Activated CD4-positive, alpha-beta memory T cell treated with anti-CD3 and anti-CD28 coated beads, Interleukin-2, amount 10 ng/mL, durations not matched to agents 7 days and 5 days (primary cell): ENCODE measurements at regions not wholly inside any gene's neighbourhood (a gene's known extent, or its start where the extent isn't known, plus 50 kb on each side); places are given as distances from the start of the nearest gene placed in this dataset.

ENCODE experiments used
- CTCF ChIA-PET: fragments of 350-600 bp; sonication (Branson Sonifier 250); formaldehyde crosslinking; loops from one replicate; lab custom pipeline; 2021; ENCODE audit warnings: antibody characterized with exemption, inconsistent platforms; lab: Charles Lee
- POLR2A ChIA-PET: fragments of 350-600 bp; sonication (Branson Sonifier 250); formaldehyde crosslinking; loops from one replicate; lab custom pipeline; 2021; ENCODE audit warnings: antibody characterized with exemption; lab: Charles Lee
- DNase-seq: peaks from one replicate; pipeline ENCODE4 v3.0.0-alpha.2; 2020
- H3K27ac Mint-ChIP-seq: one replicate; pipeline ENCODE4 v1.8.0; 2021; ENCODE audit warnings: mild to moderate bottlenecking, mixed read lengths
- H3K27me3 Mint-ChIP-seq: one replicate; pipeline ENCODE4 v1.8.0; 2021; ENCODE audit warnings: mixed read lengths
- H3K36me3 Mint-ChIP-seq: one replicate; pipeline ENCODE4 v1.8.0; 2021; ENCODE audit warnings: low read depth, mixed read lengths
- H3K4me1 Mint-ChIP-seq: one replicate; pipeline ENCODE4 v1.8.0; 2021; ENCODE audit warnings: mixed read lengths
- H3K4me3 Mint-ChIP-seq: one replicate; pipeline ENCODE4 v1.8.0; 2021; ENCODE audit warnings: mild to moderate bottlenecking, mixed read lengths
- H3K9me3 Mint-ChIP-seq: one replicate; pipeline ENCODE4 v1.8.0; 2021; ENCODE audit warnings: mixed read lengths

DNA sequence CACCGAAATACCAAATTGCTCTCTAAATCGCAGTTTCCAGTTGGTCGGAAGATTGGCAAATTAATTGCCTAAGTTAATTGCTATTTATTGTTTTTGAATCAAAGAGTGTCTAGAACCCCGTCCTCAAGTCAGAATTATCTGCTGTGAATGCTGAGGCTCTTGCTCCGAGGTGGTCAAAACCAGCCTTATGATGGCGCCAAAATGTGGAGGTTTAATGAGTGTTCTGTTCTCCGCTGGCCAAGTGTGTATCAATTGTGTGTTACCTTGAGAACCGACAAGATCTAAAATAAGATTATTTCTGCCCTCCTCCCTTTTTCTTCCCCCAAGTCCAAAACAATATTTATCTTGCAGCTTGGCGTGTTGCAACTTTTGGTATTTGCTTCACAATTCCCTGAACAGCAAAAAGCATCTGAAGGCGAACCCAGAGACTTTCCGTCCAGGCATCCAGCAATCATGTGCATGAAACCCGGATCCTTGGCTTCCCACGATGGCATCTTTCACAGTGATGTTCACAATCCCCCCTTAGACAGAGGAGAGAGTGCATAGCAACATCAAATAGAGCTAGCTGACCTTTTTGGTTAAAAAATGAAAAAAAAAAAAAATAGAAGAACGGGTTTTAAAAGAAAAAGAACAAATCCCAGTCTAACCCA, 323.0 kb downstream of the MYCN start:
- Mint-ChIP-seq H3K4me1 (no peaks in the 10 kb centered on the region), H3K27ac (no peak overlapping the region), H3K27me3 (no peaks in the 10 kb centered on the region), H3K4me3 (no peak overlapping the region), H3K9me3 (peaks cover 3% of the 10 kb centered on the region), H3K36me3 (no peaks in the 10 kb centered on the region)
- DNase-seq: no peak
- CTCF ChIA-PET: no interaction called here
- POLR2A ChIA-PET: no interaction called here

DNA sequence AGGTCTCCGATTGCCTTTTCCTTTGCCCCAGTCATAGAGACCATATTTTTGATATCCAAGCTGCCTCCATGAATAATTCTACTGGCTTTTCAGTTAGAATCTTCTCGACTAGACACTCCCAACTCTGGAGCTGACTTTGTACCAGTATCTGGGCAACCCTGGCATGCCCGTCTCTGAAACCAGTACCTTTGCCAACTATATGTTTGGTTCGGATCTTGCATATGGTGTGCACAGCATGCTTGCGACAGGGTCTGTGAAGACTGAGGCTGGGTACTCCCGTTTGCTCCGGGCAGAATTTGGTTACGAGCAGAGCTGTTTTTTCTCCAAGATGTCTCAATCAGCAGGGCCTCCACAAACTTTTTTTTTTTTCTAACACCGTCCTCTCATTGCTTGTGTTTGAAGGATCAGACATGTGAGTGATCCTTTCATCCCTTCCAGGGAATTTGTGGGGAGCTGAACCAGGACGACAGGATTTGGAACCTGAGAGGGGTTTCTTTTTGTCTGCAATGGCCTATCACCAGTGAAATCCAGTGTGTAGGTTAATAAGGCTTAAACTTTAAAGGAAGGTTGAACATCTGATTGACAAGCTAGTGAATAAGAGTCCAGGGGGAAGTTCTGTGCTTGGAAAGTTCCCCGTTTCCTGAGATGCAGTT, 322.3 kb downstream of the MYCN start:
- DNase-seq: no peak
- ChIA-PET CTCF (no interaction called here), POLR2A (no interaction called here)
- no peaks in the 10 kb centered on the region for H3K4me1 Mint-ChIP-seq
- no peaks in the 10 kb centered on the region for H3K36me3 Mint-ChIP-seq
- no peak overlapping the region for H3K27ac Mint-ChIP-seq
- H3K4me3 Mint-ChIP-seq: no peak overlapping the region
- H3K27me3 Mint-ChIP-seq: no peaks in the 10 kb centered on the region
- H3K9me3 Mint-ChIP-seq: peaks cover 3% of the 10 kb centered on the region

DNA sequence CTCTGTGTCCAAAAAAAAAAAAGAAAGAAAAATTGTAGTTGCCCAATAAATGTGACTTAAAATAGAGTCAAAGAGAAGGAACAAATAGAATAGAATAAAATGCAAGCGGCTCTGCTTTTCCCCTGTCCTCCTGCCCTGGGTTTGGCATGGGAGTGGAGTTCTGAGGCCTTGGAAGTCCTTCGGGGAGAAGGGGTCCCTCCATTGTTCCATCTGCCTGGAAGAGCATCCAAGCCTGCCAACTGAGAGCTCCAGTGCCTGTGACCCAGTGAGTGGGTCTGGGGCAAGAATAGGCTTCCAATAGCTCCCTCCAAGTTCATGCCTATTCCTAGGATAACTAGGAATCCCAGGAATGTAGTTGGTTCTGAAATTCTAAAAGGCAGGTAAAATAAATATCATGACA, 321.4 kb downstream of the MYCN start:
- ChIA-PET CTCF (no interaction called here), POLR2A (no interaction called here)
- Mint-ChIP-seq H3K27me3 (no peaks in the 10 kb centered on the region), H3K36me3 (no peaks in the 10 kb centered on the region), H3K27ac (no peak overlapping the region), H3K4me1 (no peaks in the 10 kb centered on the region), H3K9me3 (no peaks in the 10 kb centered on the region), H3K4me3 (no peak overlapping the region)
- DNase-seq: no peak

DNA sequence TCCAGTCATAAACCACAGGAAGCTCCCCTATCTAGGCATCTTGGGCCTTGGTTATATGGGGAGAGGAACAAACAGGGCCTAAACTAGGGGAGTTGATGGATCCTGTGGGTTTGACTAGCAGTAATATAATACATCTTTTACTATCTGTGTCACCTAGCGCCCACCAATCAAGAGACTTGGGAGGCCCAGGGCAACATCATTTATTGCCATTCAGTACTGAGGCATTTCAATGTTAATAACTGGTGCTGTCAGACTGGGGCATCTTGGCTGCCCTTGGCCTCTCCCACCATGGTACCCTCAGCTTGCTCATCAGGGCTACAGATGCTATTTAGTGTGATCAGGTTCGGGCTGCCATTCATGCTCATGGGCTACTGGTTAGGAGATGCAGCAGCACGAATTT, 320.7 kb downstream of the MYCN start:
- POLR2A ChIA-PET: no interaction called here
- Mint-ChIP-seq H3K4me1 (no peaks in the 10 kb centered on the region), H3K27ac (no peak overlapping the region), H3K9me3 (no peaks in the 10 kb centered on the region), H3K4me3 (no peak overlapping the region), H3K36me3 (no peaks in the 10 kb centered on the region), H3K27me3 (no peaks in the 10 kb centered on the region)
- CTCF ChIA-PET: no interaction called here
- no peak for DNase-seq

DNA sequence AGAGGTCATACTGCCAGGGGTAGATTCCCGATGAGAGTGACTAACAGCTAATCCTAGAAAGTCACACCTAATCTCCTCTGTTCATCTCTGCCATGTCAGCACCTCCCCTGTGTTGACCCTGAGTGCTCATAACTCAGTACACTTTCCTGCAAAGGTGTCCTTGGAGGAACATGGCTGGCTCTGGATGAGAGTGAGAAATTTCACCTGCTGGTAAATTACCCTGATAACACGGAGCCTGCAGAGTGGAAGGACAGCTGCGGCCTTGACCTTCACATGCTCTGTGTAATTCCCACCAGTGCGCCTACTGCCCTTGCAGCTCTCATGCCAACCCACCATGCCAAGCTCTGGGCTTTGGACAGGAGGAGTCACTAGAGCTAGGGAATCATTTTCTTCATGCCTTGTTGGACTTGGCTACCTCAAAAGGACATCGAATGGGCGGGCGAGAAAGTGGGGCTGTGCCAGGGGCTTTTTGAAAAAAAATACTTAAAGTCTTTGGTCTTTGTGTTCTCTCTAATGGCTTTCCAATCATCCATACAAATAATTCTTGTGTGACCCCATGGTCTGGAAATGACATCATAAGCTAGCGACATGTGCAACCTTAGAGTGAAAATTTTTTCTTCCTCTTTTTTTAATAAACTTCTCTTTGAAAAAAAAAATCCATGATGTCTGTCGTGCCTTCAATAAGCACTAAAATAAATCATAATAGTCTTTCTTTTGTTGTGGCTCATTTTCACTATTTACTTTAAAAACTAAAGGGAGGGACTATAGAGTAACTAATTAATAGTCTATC, 319.9 kb downstream of the MYCN start:
- DNase-seq: no peak
- H3K27ac Mint-ChIP-seq: no peak overlapping the region
- ChIA-PET CTCF (no interaction called here), POLR2A (no interaction called here)
- H3K27me3 Mint-ChIP-seq: no peaks in the 10 kb centered on the region
- H3K4me3 Mint-ChIP-seq: no peak overlapping the region
- no peaks in the 10 kb centered on the region for H3K9me3 Mint-ChIP-seq
- H3K4me1 Mint-ChIP-seq: no peaks in the 10 kb centered on the region
- H3K36me3 Mint-ChIP-seq: no peaks in the 10 kb centered on the region

DNA sequence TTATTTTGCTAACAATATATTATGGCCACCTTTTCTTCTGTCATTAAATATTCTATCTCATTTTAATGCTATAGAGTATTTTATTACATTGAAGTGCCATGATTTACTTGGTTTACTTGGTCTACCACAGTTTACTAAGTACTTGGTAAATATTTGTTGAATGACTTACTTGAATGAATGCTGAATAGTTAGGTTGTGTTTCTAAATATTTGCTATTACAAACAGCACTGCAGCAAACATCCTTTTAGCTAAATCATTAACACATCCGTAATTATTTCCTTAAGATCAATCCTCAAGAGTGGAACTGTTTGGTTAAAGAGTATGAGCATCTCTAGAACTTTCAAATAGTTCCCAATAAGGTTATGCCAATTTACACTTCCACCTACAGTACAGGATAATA, 318.7 kb downstream of the MYCN start:
- Mint-ChIP-seq H3K27ac (no peak overlapping the region), H3K4me1 (no peaks in the 10 kb centered on the region), H3K4me3 (no peak overlapping the region), H3K36me3 (no peaks in the 10 kb centered on the region), H3K27me3 (no peaks in the 10 kb centered on the region), H3K9me3 (no peaks in the 10 kb centered on the region)
- no peak for DNase-seq
- POLR2A ChIA-PET: no interaction called here
- CTCF ChIA-PET: no interaction called here

DNA sequence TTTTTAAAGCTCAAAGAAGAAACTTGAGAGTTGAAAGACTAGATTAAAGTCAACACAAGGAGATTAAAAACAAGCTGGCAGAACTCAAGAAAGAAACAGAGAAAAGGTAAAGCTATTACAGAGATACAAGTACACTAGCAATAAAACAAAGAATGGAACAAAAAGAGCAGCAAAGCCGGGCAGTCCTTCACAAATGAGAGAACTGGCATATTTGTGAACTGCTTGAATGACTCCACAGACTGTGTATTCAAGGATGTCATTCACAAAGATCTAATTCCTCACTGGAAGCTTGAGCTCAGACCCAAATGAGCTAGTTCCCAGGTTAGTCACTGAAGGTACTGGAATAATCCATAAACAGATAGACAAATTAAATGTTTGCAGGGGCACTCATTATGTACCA, 318.0 kb downstream of the MYCN start:
- no peak overlapping the region for H3K4me3 Mint-ChIP-seq
- no peaks in the 10 kb centered on the region for H3K4me1 Mint-ChIP-seq
- no peaks in the 10 kb centered on the region for H3K36me3 Mint-ChIP-seq
- ChIA-PET CTCF (no interaction called here), POLR2A (no interaction called here)
- no peaks in the 10 kb centered on the region for H3K9me3 Mint-ChIP-seq
- H3K27ac Mint-ChIP-seq: no peak overlapping the region
- no peaks in the 10 kb centered on the region for H3K27me3 Mint-ChIP-seq
- DNase-seq: no peak

DNA sequence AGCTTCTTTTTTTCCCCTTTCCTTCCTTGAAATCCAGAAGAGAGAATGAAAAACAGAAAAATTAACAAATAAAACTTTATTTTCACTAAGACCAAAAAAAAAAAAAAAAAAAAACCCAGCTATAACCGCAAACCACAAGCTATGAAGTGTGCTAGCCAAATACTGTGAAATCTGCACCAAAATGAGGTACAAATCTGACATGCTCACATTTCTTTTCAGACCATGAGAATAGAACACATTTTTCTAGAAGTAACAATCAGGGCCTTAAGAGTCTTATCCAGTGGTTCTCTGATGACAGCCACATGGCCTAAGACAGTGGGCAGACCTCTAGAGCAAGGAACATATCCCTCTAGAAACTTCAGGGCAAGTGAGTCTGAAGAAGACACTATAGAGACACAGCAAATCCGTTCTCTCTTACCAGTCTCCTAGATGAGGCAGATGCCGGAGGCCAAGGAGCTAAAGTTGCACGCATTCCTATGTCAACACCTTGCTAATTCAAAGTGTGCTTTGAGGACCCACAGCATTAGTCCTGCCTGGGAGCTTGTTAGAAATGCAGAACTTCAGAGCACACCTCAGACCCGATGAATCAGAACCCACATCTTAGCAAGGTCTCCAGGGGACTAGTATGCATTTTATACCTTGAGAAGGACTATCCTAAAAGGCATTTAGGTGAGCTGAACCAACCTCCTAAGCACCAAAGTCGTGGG, 317.1 kb downstream of the MYCN start:
- H3K4me1 Mint-ChIP-seq: no peaks in the 10 kb centered on the region
- H3K27me3 Mint-ChIP-seq: no peaks in the 10 kb centered on the region
- H3K27ac Mint-ChIP-seq: no peak overlapping the region
- no peaks in the 10 kb centered on the region for H3K9me3 Mint-ChIP-seq
- no peaks in the 10 kb centered on the region for H3K36me3 Mint-ChIP-seq
- no peak for DNase-seq
- ChIA-PET CTCF (interaction anchor here (0.6 kb wide), 1 partner anchor 142 kb away, joined by 3 read pairs; no protein-coding TSS in a partner anchor), POLR2A (no interaction called here)
- H3K4me3 Mint-ChIP-seq: no peak overlapping the region

DNA sequence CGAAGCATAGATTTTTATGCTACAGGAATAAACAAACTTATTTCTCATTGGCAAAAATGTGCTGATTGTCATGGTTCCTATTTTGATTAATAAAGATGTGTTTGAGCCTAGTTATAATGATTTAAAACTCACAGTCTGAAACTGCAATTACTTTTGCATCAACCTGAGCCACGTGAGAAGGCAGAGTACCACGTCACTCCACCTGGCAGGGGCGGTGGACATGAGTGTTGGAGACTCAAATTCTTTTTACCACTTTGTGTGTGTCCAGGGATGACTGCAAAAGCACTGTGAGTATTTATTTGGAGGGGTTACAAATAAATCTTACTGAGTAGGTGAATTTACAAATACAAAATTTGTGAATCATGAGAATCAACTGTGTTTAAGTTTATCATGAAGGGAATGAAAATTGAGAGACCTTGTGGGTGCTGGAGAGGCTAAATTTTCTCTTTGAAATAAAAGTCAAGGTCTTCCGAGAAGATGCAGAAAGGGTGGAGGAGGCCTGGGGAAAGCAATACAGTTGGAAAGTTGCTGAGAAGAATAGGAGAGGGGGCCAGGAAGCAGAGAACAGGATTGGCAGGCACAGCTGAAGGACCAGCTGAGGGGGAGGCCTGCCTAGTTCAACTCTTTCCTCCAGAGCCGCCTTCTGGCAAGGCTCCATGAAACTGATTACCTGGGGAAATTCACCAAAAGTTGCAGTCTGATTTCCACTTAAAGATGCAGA, 316.4 kb downstream of the MYCN start:
- Mint-ChIP-seq H3K27ac (no peak overlapping the region), H3K36me3 (no peaks in the 10 kb centered on the region), H3K9me3 (no peaks in the 10 kb centered on the region), H3K4me3 (no peak overlapping the region), H3K27me3 (no peaks in the 10 kb centered on the region), H3K4me1 (no peaks in the 10 kb centered on the region)
- CTCF ChIA-PET: interaction anchor here (0.6 kb wide), 1 partner anchor 141 kb away, joined by 3 read pairs; no protein-coding TSS in a partner anchor
- no peak for DNase-seq
- POLR2A ChIA-PET: no interaction called here

DNA sequence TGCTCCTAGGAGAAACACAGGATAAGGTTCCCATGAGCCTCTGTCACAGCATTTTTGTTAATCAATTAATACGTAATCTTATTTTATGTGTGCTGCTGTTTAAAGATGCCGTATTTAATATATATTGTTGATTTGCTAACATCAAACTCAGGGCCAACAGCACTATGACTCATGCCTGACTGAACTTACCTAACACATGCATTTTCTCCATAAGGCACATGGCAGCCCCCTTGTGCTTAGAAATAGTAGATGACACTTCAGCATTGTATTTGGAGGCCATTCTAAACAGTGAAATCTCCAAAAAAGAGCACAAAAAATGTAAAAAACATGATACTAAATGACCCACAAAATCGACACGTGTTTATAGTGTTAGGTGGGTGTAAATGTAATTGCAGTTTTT, 314.8 kb downstream of the MYCN start:
- Mint-ChIP-seq H3K36me3 (no peaks in the 10 kb centered on the region), H3K27me3 (no peaks in the 10 kb centered on the region), H3K9me3 (no peaks in the 10 kb centered on the region), H3K4me1 (no peaks in the 10 kb centered on the region), H3K4me3 (no peak overlapping the region), H3K27ac (no peak overlapping the region)
- CTCF ChIA-PET: no interaction called here
- POLR2A ChIA-PET: no interaction called here
- DNase-seq: no peak

DNA sequence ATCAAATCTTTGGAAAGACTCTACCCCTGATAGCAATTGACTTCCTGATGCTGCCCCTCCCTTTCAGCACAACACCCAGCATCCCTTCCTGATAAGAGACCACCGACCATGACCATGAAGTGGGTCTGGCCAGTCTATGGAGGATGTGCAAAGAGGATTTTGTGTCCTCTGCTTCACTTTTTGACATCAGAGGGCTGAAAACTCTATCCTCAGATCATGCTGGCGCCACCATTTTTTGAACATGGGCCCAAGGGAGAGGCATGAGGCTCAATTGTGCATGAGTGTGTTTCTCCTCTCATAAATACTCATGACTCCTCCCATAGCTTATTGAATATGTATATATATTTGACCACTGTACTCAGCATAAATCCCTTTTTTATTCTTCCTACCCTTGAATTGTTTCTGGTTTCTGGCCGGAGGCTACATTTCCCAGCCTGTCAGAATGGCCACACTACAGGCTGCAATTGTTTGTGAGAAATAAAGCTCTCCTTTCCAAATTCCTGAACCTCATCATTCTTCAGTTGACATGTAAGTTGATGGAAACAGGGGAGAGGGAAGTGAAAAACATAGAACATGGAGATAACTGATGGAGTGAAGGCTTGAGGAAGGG, 314.1 kb downstream of the MYCN start:
- CTCF ChIA-PET: no interaction called here
- Mint-ChIP-seq H3K27ac (no peak overlapping the region), H3K4me3 (no peak overlapping the region), H3K27me3 (no peaks in the 10 kb centered on the region), H3K9me3 (no peaks in the 10 kb centered on the region), H3K36me3 (no peaks in the 10 kb centered on the region), H3K4me1 (no peaks in the 10 kb centered on the region)
- POLR2A ChIA-PET: no interaction called here
- DNase-seq: no peak

DNA sequence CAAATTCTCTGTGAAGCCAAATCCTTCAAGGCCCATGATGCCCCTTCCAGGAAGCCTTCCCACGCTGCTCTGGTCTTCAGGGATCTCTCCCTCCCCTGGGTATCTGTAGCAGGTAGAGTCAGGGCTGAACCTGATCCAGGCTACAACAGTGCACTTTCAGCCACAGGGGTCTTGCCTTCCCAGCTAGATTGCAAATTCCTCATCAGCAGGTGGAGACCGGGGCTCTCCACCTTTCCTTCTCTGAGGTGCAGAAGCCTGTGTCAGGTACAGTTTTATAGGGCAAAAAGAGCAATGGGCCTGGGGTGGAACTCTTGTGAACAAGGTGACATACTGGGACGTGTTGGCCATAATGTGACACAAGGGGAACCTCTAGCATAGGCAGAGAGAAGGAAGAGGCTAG, 312.9 kb downstream of the MYCN start:
- no peaks in the 10 kb centered on the region for H3K9me3 Mint-ChIP-seq
- no peak overlapping the region for H3K27ac Mint-ChIP-seq
- H3K4me3 Mint-ChIP-seq: no peak overlapping the region
- ChIA-PET POLR2A (no interaction called here), CTCF (no interaction called here)
- no peaks in the 10 kb centered on the region for H3K27me3 Mint-ChIP-seq
- H3K4me1 Mint-ChIP-seq: no peaks in the 10 kb centered on the region
- no peak for DNase-seq
- no peaks in the 10 kb centered on the region for H3K36me3 Mint-ChIP-seq
